Activated CD4-positive, alpha-beta T cell treated with anti-CD3 and anti-CD28 coated beads, Interleukin-2, Interleukin-6, amounts not matched to agents 100 ng/mL and 50 ng/mL, durations not matched to agents 16 hours and 8 hours (primary cell): ENCODE measurements at regions not wholly inside any gene's neighbourhood (a gene's known extent, or its start where the extent isn't known, plus 50 kb on each side); places are given as distances from the start of the nearest gene placed in this dataset.
"Not testable (repeated sequence)": the region's sequence is repeated elsewhere in the genome, so short reads cannot be mapped to it uniquely, and the experiment has no call there.

Experiments
- DNase-seq: peaks from one replicate; pipeline ENCODE4 v3.0.0-alpha.2; 2020

GRCh38 chr21:27062443-27062842, 95.6 kb upstream of the ADAMTS5 start:
- no peak for DNase-seq

- DNase-seq = no peak
These were observed 94.9 kb upstream of the ADAMTS5 start for GRCh38 chr21:27061770-27062169.

- DNase-seq = no peak
These were observed 93.3 kb upstream of the ADAMTS5 start for GRCh38 chr21:27060190-27060589.

- no peak for DNase-seq
These were observed 92.1 kb upstream of the ADAMTS5 start for GRCh38 chr21:27058673-27059605.

GRCh38 chr21:27057997-27058396, 91.1 kb upstream of the ADAMTS5 start:
- DNase-seq = no peak

- DNase-seq = no peak
These were observed 80.9 kb upstream of the ADAMTS5 start for GRCh38 chr21:27047658-27048314.

GRCh38 chr21:27047283-27047657, 80.4 kb upstream of the ADAMTS5 start:
- no peak for DNase-seq

- no peak for DNase-seq
These were observed 78.5 kb upstream of the ADAMTS5 start for GRCh38 chr21:27045281-27045985.

- DNase-seq = no peak
These were observed 76.5 kb upstream of the ADAMTS5 start for GRCh38 chr21:27043377-27043776.

- no peak for DNase-seq
These were observed 74.0 kb upstream of the ADAMTS5 start for GRCh38 chr21:27040738-27041469.

GRCh38 chr21:27036736-27037301, 69.9 kb upstream of the ADAMTS5 start:
- no peak for DNase-seq

GRCh38 chr21:27035791-27036190, 68.9 kb upstream of the ADAMTS5 start:
- DNase-seq = no peak

- no peak for DNase-seq
These were observed 67.9 kb upstream of the ADAMTS5 start for GRCh38 chr21:27034796-27035195.

- no peak for DNase-seq
These were observed 66.6 kb upstream of the ADAMTS5 start for GRCh38 chr21:27033471-27033870.

- no peak for DNase-seq
These were observed 59.6 kb upstream of the ADAMTS5 start for GRCh38 chr21:27026501-27026900.

GRCh38 chr21:27025708-27026107, 58.8 kb upstream of the ADAMTS5 start:
- not testable (repeated sequence) for DNase-seq

- no peak for DNase-seq
These were observed 58.1 kb upstream of the ADAMTS5 start for GRCh38 chr21:27024971-27025370.

GRCh38 chr21:27024301-27024700, 57.4 kb upstream of the ADAMTS5 start:
- DNase-seq = no peak

- no peak for DNase-seq
These were observed 56.3 kb upstream of the ADAMTS5 start for GRCh38 chr21:27023186-27023585.

GRCh38 chr21:27021801-27022200, 54.9 kb upstream of the ADAMTS5 start:
- DNase-seq = no peak

GRCh38 chr21:27021046-27021445, 54.2 kb upstream of the ADAMTS5 start:
- no peak for DNase-seq

- no peak for DNase-seq
These were observed 50.4 kb upstream of the ADAMTS5 start for GRCh38 chr21:27017246-27017645.
